HUES64 (cell line): ENCODE measurements at regions not wholly inside any gene's neighbourhood (a gene's known extent, or its start where the extent isn't known, plus 50 kb on each side); places are given as distances from the start of the nearest gene placed in this dataset.

Experiments used
- H3K27ac ChIP-seq: 2 replicates; pipeline ENCODE4 v1.7.0; 2013; ENCODE audit warnings: low read depth, low read length, inconsistent platforms
- H3K27me3 ChIP-seq: 2 replicates; pipeline ENCODE4 v1.6.1; 2013; ENCODE audit warnings: mild to moderate bottlenecking, low read length; ENCODE audit not compliant: insufficient read depth
- H3K36me3 ChIP-seq: 2 replicates; pipeline ENCODE4 v1.6.1; 2013; ENCODE audit warnings: mild to moderate bottlenecking, low read length; ENCODE audit not compliant: insufficient read depth
- H3K4me1 ChIP-seq: 2 replicates; pipeline ENCODE4 v1.6.1; 2013; ENCODE audit warnings: mild to moderate bottlenecking, low read length, moderate library complexity; ENCODE audit not compliant: insufficient read depth
- H3K4me3 ChIP-seq: 2 replicates; pipeline ENCODE4 v1.5.1; 2013; ENCODE audit warnings: mild to moderate bottlenecking, low read length, moderate library complexity
- H3K9ac ChIP-seq: 2 replicates; pipeline ENCODE4 v1.6.1; 2013; ENCODE audit warnings: mild to moderate bottlenecking, low read depth, low read length
- H3K9me3 ChIP-seq: 2 replicates; pipeline ENCODE4 v1.6.1; 2013; ENCODE audit warnings: low read depth, low read length; ENCODE audit not compliant: insufficient read depth
- WGBS: fragments of 150-250, 120-280 bp; methylation state at CpG from one replicate; pipeline ENCODE4 v1.1.7; 2013; ENCODE audit warnings: missing lambda C conversion rate; 5-methylcytosine and 5-hydroxymethylcytosine counted together

- Histone ChIP-seq H3K9me3 (no peaks in the 10 kb centered on the region), H3K27ac (no peak overlapping the region), H3K9ac (no peak overlapping the region), H3K36me3 (no peaks in the 10 kb centered on the region), H3K4me1 (no peaks in the 10 kb centered on the region), H3K4me3 (no peak overlapping the region), H3K27me3 (no peaks in the 10 kb centered on the region)
- 39% methylated on average over 7 of the region's 7 CpGs for WGBS
These were observed 58.0 kb upstream of the CHRDL1 start for GRCh38 chrX:110853610-110854009.

GRCh38 chrX:110852180-110852579 lies 56.6 kb upstream of the CHRDL1 start:
- Histone ChIP-seq H3K27ac (no peak overlapping the region), H3K36me3 (no peaks in the 10 kb centered on the region), H3K27me3 (no peaks in the 10 kb centered on the region), H3K4me3 (no peak overlapping the region), H3K4me1 (no peaks in the 10 kb centered on the region), H3K9ac (no peak overlapping the region), H3K9me3 (no peaks in the 10 kb centered on the region)
- 83% methylated on average over 3 of the region's 4 CpGs for WGBS

GRCh38 chrX:110851780-110852179 lies 56.2 kb upstream of the CHRDL1 start:
- Histone ChIP-seq H3K4me3 (no peak overlapping the region), H3K4me1 (no peaks in the 10 kb centered on the region), H3K9me3 (no peaks in the 10 kb centered on the region), H3K36me3 (no peaks in the 10 kb centered on the region), H3K9ac (no peak overlapping the region), H3K27ac (no peak overlapping the region), H3K27me3 (no peaks in the 10 kb centered on the region)
- 75% methylated on average over 4 of the region's 4 CpGs for WGBS

- Histone ChIP-seq H3K9ac (no peak overlapping the region), H3K4me3 (no peak overlapping the region), H3K9me3 (no peaks in the 10 kb centered on the region), H3K27me3 (no peaks in the 10 kb centered on the region), H3K27ac (no peak overlapping the region), H3K36me3 (no peaks in the 10 kb centered on the region), H3K4me1 (no peaks in the 10 kb centered on the region)
- 11% methylated on average over 4 of the region's 5 CpGs for WGBS
These were observed 51.7 kb upstream of the CHRDL1 start for GRCh38 chrX:110847334-110847733.

GRCh38 chrX:110846071-110846470 lies 50.5 kb upstream of the CHRDL1 start:
- Histone ChIP-seq H3K9me3 (no peaks in the 10 kb centered on the region), H3K9ac (no peak overlapping the region), H3K27me3 (no peaks in the 10 kb centered on the region), H3K4me1 (no peaks in the 10 kb centered on the region), H3K4me3 (no peak overlapping the region), H3K36me3 (no peaks in the 10 kb centered on the region), H3K27ac (no peak overlapping the region)
- no CpG with 5 or more reads among the region's 1 CpG for WGBS
